ENCODE measurements at regions not wholly inside any gene's neighbourhood (a gene's known extent, or its start where the extent isn't known, plus 50 kb on each side); places are given as distances from the start of the nearest gene placed in this dataset.

- H3K27me3 ChIP-seq (replicated peaks; ENCODE audit: control insufficient read depth, insufficient read depth, low read length), result no peaks in the 10 kb centered on the region
- POLR2A ChIA-PET, result no interaction called here
- no peaks in the 10 kb centered on the region; the same call in 1 of the 2 replicates for H3K4me1 ChIP-seq
- BruUV-seq (replicated peaks), result no TSS peak
- no peak for DNase-seq
- H3K36me3 ChIP-seq (ENCODE audit: control insufficient read depth, insufficient read depth, low read length), result no peaks in the 10 kb centered on the region
- no peaks in the 10 kb centered on the region for H3K9me3 ChIP-seq
- TF ChIP-seq, protein P1, sequence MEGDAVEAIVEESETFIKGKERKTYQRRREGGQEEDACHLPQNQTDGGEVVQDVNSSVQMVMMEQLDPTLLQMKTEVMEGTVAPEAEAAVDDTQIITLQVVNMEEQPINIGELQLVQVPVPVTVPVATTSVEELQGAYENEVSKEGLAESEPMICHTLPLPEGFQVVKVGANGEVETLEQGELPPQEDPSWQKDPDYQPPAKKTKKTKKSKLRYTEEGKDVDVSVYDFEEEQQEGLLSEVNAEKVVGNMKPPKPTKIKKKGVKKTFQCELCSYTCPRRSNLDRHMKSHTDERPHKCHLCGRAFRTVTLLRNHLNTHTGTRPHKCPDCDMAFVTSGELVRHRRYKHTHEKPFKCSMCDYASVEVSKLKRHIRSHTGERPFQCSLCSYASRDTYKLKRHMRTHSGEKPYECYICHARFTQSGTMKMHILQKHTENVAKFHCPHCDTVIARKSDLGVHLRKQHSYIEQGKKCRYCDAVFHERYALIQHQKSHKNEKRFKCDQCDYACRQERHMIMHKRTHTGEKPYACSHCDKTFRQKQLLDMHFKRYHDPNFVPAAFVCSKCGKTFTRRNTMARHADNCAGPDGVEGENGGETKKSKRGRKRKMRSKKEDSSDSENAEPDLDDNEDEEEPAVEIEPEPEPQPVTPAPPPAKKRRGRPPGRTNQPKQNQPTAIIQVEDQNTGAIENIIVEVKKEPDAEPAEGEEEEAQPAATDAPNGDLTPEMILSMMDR (IDR thresholded peaks at IDR 0.05; ENCODE audit: insufficient read depth in 1 of 2, low read depth in 1 of 2, low read length in 1 of 2, severe bottlenecking in 1 of 2, unreplicated experiment in 1 of 2), result no peak
- CTCF ChIA-PET, result no interaction called here
- Mint-ChIP-seq H3K4me1 (ENCODE audit: low read depth, unreplicated experiment) (no peaks in the 10 kb centered on the region), H3K27ac (ENCODE audit: unreplicated experiment) (no peak overlapping the region), H3K27me3 (ENCODE audit: insufficient read depth, unreplicated experiment) (no peaks in the 10 kb centered on the region), H3K9me3 (ENCODE audit: unreplicated experiment) (no peaks in the 10 kb centered on the region), H3K36me3 (ENCODE audit: insufficient read depth, unreplicated experiment) (no peaks in the 10 kb centered on the region), H3K4me3 (ENCODE audit: unreplicated experiment) (no peak overlapping the region)
- H3K4me3 ChIP-seq (ENCODE audit: low read depth, low read length), result no peak overlapping the region
- intact Hi-C loops (cut with micrococcal nuclease; ENCODE audit: unreplicated experiment), result no loop called here
These were observed 189.8 kb upstream of the GRIK2 start for GRCh38 chr6:101203664-101204063.

DNA sequence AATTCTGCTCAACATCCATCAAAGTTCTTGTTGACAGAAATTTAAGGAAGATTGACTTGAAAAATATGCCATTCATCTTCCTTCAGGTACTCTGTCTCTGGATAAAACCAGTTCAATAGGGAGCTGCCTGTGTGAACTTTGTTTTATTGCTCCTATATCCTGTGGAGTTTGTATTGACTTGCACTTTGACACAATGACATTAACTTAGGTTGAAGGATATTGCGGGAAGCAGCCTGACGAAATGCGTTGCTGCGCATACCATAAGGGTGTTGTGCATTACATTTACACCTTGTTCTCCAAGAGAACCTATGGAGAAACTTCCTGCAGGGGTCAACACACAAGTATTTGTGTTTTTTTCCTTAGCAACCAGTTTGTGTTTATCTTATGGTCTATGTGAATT lies 185.4 kb upstream of the GRIK2 start:
- no peaks in the 10 kb centered on the region for H3K4me1 Mint-ChIP-seq (ENCODE audit: low read depth, unreplicated experiment)
- H3K4me1 ChIP-seq, result no peaks in the 10 kb centered on the region; the same call in 1 of the 2 replicates
- H3K4me3 Mint-ChIP-seq (ENCODE audit: unreplicated experiment), result no peak overlapping the region
- POLR2A ChIA-PET, result no interaction called here
- no peaks in the 10 kb centered on the region for H3K27me3 ChIP-seq (replicated peaks; ENCODE audit: control insufficient read depth, insufficient read depth, low read length)
- no peaks in the 10 kb centered on the region for H3K9me3 ChIP-seq
- H3K4me3 ChIP-seq (ENCODE audit: low read depth, low read length), result no peak overlapping the region
- intact Hi-C loops (cut with micrococcal nuclease; ENCODE audit: unreplicated experiment), result no loop called here
- no peaks in the 10 kb centered on the region for H3K9me3 Mint-ChIP-seq (ENCODE audit: unreplicated experiment)
- TF ChIP-seq, protein P1 (IDR thresholded peaks at IDR 0.05; ENCODE audit: insufficient read depth in 1 of 2, low read depth in 1 of 2, low read length in 1 of 2, severe bottlenecking in 1 of 2, unreplicated experiment in 1 of 2), result no peak
- H3K27me3 Mint-ChIP-seq (ENCODE audit: insufficient read depth, unreplicated experiment), result no peaks in the 10 kb centered on the region
- no peak overlapping the region for H3K27ac Mint-ChIP-seq (ENCODE audit: unreplicated experiment)
- BruUV-seq (replicated peaks), result no TSS peak
- no peaks in the 10 kb centered on the region for H3K36me3 Mint-ChIP-seq (ENCODE audit: insufficient read depth, unreplicated experiment)
- H3K36me3 ChIP-seq (ENCODE audit: control insufficient read depth, insufficient read depth, low read length), result no peaks in the 10 kb centered on the region
- CTCF ChIA-PET, result no interaction called here
- DNase-seq, result peak; percentile 33 to 58

DNA sequence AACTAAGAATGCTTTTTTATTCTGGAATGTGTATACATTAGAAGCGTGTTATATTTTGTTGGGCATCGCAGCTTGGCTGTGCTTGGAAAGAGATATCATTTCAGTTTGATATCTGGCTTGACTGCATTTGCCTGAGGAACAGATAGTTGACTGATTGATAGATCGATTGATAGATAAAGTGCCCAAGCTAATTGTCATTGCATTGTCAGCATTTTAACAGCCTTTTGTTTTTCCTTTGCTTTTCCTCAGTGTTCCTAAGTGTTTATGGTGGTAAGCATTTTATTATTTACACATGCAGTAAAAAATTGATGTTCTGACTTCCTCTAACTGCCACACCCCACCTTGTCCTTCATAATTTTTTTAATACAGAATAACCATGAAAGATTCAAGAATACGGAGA lies 180.9 kb upstream of the GRIK2 start:
- intact Hi-C loops (cut with micrococcal nuclease; ENCODE audit: unreplicated experiment), result no loop called here
- H3K36me3 ChIP-seq (ENCODE audit: control insufficient read depth, insufficient read depth, low read length), result no peaks in the 10 kb centered on the region
- Mint-ChIP-seq H3K27me3 (ENCODE audit: insufficient read depth, unreplicated experiment) (no peaks in the 10 kb centered on the region), H3K4me3 (ENCODE audit: unreplicated experiment) (no peak overlapping the region), H3K36me3 (ENCODE audit: insufficient read depth, unreplicated experiment) (no peaks in the 10 kb centered on the region), H3K27ac (ENCODE audit: unreplicated experiment) (no peak overlapping the region), H3K4me1 (ENCODE audit: low read depth, unreplicated experiment) (no peaks in the 10 kb centered on the region), H3K9me3 (ENCODE audit: unreplicated experiment) (no peaks in the 10 kb centered on the region)
- TF ChIP-seq, protein P1 (IDR thresholded peaks at IDR 0.05; ENCODE audit: insufficient read depth in 1 of 2, low read depth in 1 of 2, low read length in 1 of 2, severe bottlenecking in 1 of 2, unreplicated experiment in 1 of 2), result no peak
- CTCF ChIA-PET, result no interaction called here
- POLR2A ChIA-PET, result no interaction called here
- H3K4me3 ChIP-seq (ENCODE audit: low read depth, low read length), result no peak overlapping the region
- DNase-seq, result no peak
- no peaks in the 10 kb centered on the region; the same call in 1 of the 2 replicates for H3K4me1 ChIP-seq
- BruUV-seq (replicated peaks), result no TSS peak
- H3K27me3 ChIP-seq (replicated peaks; ENCODE audit: control insufficient read depth, insufficient read depth, low read length), result no peaks in the 10 kb centered on the region
- no peaks in the 10 kb centered on the region for H3K9me3 ChIP-seq

Measured in Caco-2 (cell line).